ENCODE measurements at regions not wholly inside any gene's neighbourhood (a gene's known extent, or its start where the extent isn't known, plus 50 kb on each side); places are given as distances from the start of the nearest gene placed in this dataset.
"Not testable (repeated sequence)": the region's sequence is repeated elsewhere in the genome, so short reads cannot be mapped to it uniquely, and the experiment has no call there.

- H3K27ac ChIP-seq, result no peak overlapping the region
- no peak for TF ChIP-seq ZFX (IDR thresholded peaks at IDR 0.05; ENCODE audit: borderline replicate concordance)
- TF ChIP-seq, protein P1, sequence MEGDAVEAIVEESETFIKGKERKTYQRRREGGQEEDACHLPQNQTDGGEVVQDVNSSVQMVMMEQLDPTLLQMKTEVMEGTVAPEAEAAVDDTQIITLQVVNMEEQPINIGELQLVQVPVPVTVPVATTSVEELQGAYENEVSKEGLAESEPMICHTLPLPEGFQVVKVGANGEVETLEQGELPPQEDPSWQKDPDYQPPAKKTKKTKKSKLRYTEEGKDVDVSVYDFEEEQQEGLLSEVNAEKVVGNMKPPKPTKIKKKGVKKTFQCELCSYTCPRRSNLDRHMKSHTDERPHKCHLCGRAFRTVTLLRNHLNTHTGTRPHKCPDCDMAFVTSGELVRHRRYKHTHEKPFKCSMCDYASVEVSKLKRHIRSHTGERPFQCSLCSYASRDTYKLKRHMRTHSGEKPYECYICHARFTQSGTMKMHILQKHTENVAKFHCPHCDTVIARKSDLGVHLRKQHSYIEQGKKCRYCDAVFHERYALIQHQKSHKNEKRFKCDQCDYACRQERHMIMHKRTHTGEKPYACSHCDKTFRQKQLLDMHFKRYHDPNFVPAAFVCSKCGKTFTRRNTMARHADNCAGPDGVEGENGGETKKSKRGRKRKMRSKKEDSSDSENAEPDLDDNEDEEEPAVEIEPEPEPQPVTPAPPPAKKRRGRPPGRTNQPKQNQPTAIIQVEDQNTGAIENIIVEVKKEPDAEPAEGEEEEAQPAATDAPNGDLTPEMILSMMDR (IDR thresholded peaks at IDR 0.05), result no peak
Measured at GRCh38 chr9:108033976-108034964, 544.7 kb upstream of the KLF4 start.

DNA sequence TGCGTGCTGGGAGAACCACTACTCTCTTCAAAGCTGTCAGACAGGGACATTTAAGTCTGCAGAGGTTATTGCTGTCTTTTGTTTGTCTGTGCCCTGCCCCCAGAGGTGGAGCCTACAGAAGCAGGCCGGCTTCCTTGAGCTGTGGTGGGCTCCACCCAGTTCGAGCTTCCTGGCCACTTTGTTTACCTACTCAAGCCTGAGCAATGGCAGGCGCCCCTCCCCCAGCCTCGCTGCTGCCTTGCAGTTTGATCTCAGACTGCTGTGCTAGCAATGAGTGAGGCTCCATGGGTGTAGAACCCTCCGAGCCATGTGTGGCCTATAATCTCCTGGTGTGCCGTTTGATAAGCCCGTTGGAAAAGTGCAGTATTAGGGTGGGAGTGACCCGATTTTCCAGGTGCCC, 542.5 kb upstream of the KLF4 start:
- H3K27ac ChIP-seq, result not testable (repeated sequence)

DNA sequence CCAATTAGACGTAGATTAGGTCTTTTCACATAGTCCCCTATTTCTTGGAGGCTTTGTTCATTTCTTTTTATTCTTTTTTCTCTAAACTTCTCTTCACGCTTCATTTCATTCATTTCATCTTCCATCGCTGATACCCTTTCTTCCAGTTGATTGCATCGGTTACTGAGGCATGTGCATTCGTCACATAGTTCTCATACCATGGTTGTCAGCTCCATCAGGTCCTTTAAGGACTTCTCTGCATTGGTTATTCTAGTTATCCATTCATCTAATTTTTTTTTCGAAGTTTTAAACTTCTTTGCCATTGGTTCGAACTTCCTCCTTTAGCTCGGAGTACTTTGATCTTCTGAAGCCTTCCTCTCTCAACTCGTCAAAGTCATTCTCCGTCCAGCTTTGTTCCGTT, 541.7 kb upstream of the KLF4 start:
- H3K27ac ChIP-seq, result not testable (repeated sequence)

DNA sequence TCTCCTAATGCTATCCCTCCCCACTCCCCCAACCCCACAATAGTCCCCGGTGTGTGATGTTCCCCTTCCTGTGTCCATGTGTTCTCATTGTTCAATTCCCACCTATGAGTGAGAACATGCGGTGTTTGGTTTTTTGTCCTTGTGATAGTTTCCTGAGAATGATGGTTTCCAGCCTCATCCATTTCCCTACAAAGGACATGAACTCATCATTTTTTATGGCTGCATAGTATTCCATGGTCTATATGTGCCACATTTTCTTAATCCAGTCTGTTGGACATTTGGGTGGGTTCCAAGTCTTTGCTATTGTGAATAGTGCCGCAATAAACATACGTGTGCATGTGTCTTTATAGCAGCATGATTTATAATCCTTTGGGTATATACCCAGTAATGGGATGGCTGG, 537.1 kb upstream of the KLF4 start:
- not testable (repeated sequence) for H3K27ac ChIP-seq

GRCh38 chr9:108024604-108025003, 535.0 kb upstream of the KLF4 start:
- TF ChIP-seq, protein P1 (IDR thresholded peaks at IDR 0.05), result no peak
- no peak for TF ChIP-seq ZFX (IDR thresholded peaks at IDR 0.05; ENCODE audit: borderline replicate concordance)
- no peak overlapping the region for H3K27ac ChIP-seq

GRCh38 chr9:108022246-108022935, 532.8 kb upstream of the KLF4 start:
- TF ChIP-seq, protein P1 (IDR thresholded peaks at IDR 0.05), result no peak
- TF ChIP-seq ZFX (IDR thresholded peaks at IDR 0.05; ENCODE audit: borderline replicate concordance), result no peak
- no peak overlapping the region for H3K27ac ChIP-seq

DNA sequence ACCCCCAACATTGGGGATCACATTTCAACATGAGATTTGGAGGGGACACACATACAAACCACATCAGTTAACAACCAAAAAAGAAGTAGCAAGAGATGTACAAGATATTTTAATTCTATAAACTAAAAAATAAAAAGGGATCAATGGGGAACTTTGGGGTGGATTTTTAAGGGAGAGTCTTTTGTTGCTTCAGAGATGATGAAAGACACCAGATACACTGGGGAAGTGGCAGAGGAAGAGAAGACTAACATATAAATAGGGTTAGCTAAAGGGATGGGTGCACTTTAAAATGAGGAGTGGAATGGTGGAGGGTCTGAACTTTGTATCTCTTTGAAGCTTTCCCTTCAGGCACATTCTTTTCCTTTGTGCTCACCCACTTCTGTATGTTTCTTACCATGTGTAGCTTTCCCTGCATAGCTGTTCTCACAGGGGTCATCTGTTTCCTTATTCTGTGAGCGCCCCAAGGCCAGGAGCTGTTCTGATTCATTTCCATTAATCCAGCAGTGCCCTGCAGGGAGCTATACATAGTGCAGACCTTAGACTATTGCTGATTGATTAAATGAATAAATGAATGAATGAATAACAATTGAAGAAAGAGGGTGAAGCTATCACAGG, 531.6 kb upstream of the KLF4 start:
- no peak overlapping the region for H3K27ac ChIP-seq
- TF ChIP-seq, protein P1 (IDR thresholded peaks at IDR 0.05), result no peak
- no peak for TF ChIP-seq ZFX (IDR thresholded peaks at IDR 0.05; ENCODE audit: borderline replicate concordance)

- H3K27ac ChIP-seq, result no peak overlapping the region
- TF ChIP-seq ZFX (IDR thresholded peaks at IDR 0.05; ENCODE audit: borderline replicate concordance), result no peak
- TF ChIP-seq, protein P1 (IDR thresholded peaks at IDR 0.05), result no peak
Measured at GRCh38 chr9:108019821-108020220, 530.3 kb upstream of the KLF4 start.

Measured in 22Rv1 (cell line).